ENCODE measurements at regions not wholly inside any gene's neighbourhood (a gene's known extent, or its start where the extent isn't known, plus 50 kb on each side); places are given as distances from the start of the nearest gene placed in this dataset.
"Not testable (repeated sequence)": the region's sequence is repeated elsewhere in the genome, so short reads cannot be mapped to it uniquely, and the experiment has no call there.

GRCh38 chr1:82073659-82074058, 272.9 kb downstream of the ADGRL2 start:
- TF ChIP-seq, protein P1, sequence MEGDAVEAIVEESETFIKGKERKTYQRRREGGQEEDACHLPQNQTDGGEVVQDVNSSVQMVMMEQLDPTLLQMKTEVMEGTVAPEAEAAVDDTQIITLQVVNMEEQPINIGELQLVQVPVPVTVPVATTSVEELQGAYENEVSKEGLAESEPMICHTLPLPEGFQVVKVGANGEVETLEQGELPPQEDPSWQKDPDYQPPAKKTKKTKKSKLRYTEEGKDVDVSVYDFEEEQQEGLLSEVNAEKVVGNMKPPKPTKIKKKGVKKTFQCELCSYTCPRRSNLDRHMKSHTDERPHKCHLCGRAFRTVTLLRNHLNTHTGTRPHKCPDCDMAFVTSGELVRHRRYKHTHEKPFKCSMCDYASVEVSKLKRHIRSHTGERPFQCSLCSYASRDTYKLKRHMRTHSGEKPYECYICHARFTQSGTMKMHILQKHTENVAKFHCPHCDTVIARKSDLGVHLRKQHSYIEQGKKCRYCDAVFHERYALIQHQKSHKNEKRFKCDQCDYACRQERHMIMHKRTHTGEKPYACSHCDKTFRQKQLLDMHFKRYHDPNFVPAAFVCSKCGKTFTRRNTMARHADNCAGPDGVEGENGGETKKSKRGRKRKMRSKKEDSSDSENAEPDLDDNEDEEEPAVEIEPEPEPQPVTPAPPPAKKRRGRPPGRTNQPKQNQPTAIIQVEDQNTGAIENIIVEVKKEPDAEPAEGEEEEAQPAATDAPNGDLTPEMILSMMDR (IDR thresholded peaks at IDR 0.05; ENCODE audit: low read depth, low read length), result no peak
- DNase-seq (ENCODE audit: extremely low read depth, low read depth), result no peak

DNA sequence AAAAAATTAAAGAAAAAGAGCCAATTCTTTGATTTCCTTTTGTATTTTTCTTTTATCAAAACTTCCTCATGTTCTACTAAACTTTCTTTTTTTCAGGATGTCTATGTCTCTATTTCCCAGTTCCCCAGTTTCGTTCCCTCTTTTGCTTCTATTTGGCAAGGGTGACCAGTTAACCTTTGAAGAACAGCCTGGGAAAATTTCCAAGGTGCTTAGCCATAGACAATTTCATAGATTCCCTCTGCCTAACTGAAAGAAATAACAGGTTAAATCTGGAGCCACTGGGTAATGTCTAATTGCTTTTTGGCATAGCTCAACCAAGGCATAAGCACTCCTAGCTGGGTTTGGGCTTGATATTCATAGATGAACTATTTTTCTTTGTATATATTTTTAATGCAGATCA, 272.3 kb downstream of the ADGRL2 start:
- no peak for DNase-seq (ENCODE audit: extremely low read depth, low read depth)
- TF ChIP-seq, protein P1 (IDR thresholded peaks at IDR 0.05; ENCODE audit: low read depth, low read length), result no peak

DNA sequence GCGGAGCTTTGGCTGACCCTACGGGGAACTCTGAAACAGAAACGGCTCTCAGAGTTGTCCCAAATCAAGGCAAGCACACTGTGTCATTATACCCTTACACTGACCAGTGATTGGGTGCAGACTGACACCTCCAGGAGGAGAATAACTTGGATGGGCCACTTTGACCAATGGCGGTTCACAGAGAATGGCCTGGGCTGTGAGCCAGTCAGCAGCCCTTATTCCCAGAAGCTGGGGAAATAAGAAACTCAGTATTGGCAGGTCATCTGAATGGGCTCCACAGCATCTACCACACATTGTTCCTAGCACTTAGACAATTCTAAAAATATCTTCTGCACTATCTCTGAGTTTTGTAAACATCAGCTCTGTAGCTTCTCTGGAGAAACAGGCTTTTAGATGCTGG, 265.2 kb downstream of the ADGRL2 start:
- TF ChIP-seq, protein P1 (IDR thresholded peaks at IDR 0.05; ENCODE audit: low read depth, low read length), result no peak
- no peak for DNase-seq (ENCODE audit: extremely low read depth, low read depth)

- TF ChIP-seq, protein P1 (IDR thresholded peaks at IDR 0.05; ENCODE audit: low read depth, low read length), result no peak
- no peak for DNase-seq (ENCODE audit: extremely low read depth, low read depth)
Observed at GRCh38 chr1:82064691-82065090, 264.0 kb downstream of the ADGRL2 start.

DNA sequence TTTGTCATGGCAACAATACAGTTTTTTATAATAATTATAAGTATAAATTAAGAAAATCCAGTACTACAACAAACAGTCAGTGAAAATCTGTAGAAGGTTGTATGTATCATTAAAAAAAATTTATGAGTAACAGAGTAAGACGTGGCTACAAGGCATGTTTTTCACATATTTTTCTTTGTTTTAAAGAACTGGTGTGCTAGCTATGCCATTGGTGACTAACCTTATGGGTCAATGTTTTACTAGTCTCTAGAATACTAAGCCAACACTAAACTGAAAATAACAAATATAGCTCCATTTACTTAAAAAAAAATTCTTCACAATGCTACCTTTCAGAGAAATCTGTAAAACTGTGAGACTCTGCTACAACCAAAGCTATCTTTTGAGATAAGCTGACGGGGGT, 261.5 kb downstream of the ADGRL2 start:
- TF ChIP-seq, protein P1 (IDR thresholded peaks at IDR 0.05; ENCODE audit: low read depth, low read length), result no peak
- DNase-seq (ENCODE audit: extremely low read depth, low read depth), result no peak

DNA sequence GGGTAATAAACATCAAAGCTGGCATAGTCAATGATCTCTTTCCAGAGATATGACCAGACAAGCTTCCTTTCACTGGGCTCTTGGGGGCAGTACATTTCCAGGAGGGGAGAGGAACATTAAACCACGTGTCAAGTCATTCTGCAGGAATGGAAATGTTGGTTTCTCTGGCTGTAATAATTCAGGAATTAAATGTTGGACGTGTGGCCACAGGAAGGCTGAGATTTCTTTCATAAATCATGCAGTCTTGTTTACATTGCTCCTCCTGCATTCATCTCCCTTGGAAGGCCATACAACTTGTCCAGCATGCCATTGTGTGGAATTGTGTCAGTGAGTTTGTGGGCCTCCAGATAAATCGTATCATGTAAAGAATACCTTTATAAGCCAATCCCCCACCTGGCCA, 259.2 kb downstream of the ADGRL2 start:
- TF ChIP-seq, protein P1 (IDR thresholded peaks at IDR 0.05; ENCODE audit: low read depth, low read length), result no peak
- no peak for DNase-seq (ENCODE audit: extremely low read depth, low read depth)

- TF ChIP-seq, protein P1 (IDR thresholded peaks at IDR 0.05; ENCODE audit: low read depth, low read length), result no peak
- no peak for DNase-seq (ENCODE audit: extremely low read depth, low read depth)
Observed at GRCh38 chr1:82057011-82057410, 256.3 kb downstream of the ADGRL2 start.

- not testable (repeated sequence) for DNase-seq (ENCODE audit: extremely low read depth, low read depth)
Observed at GRCh38 chr1:82055375-82055774, 254.6 kb downstream of the ADGRL2 start.

All from AG09319 (cell line).